HTR-8/SVneo (cell line): ENCODE measurements at regions not wholly inside any gene's neighbourhood (a gene's known extent, or its start where the extent isn't known, plus 50 kb on each side); places are given as distances from the start of the nearest gene placed in this dataset.

ENCODE experiments used
- DNase-seq: peaks from one replicate; pipeline ENCODE4 v3.0.0; 2011; ENCODE audit warnings: low spot score, mixed read lengths; ENCODE audit not compliant: insufficient read length
- FAIRE-seq: peaks from 2 replicates; lab custom pipeline; 2011; peaks lifted over from hg19 to GRCh38; lab: Jason Lieb, UNC

- DNase-seq (no peak), FAIRE-seq (no peak)
Measured at GRCh38 chr10:59595593-59595992, 114.1 kb downstream of the SLC16A9 start.

DNA sequence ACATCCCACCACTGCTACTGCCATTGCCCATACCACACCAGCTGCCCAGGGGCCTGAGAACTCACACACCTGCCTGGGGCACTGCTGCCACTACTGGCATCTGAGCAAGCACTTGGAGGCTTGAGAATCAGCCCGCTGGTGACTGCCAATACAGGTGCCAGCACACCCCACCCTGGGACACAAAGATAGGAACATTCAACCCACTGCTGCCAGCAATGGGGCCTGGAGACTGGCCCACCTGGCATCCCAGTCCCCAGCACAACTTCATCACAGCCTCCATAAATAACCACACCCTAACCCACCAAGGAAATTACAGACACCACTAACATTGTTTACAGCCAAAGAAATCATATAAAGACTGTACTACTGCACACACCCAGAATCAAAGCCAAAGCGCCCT lies 115.9 kb downstream of the SLC16A9 start:
- DNase-seq (no peak), FAIRE-seq (no peak)

DNA sequence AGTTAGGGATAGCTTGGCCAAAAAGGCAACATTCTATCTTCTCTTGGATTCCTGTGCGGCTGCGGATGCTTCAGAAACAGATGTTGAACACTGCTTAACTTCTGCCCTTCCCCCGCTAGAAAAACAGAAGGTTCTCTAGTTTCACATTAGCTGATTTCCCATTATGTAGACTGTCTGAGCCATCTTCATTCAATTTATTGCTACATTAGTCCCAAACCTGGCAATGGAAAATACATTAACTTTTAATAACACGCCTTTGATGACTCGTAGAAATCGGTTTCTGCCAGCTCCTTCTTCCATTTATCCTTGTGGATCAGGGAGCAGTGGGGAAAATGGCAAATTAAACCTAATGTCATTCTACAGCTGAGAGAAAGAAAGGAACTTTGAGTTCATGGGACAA lies 119.9 kb downstream of the SLC16A9 start:
- FAIRE-seq (no peak), DNase-seq (no peak)

- DNase-seq (no peak), FAIRE-seq (no peak)
Measured at GRCh38 chr10:59588791-59589190, 120.9 kb downstream of the SLC16A9 start.

DNA sequence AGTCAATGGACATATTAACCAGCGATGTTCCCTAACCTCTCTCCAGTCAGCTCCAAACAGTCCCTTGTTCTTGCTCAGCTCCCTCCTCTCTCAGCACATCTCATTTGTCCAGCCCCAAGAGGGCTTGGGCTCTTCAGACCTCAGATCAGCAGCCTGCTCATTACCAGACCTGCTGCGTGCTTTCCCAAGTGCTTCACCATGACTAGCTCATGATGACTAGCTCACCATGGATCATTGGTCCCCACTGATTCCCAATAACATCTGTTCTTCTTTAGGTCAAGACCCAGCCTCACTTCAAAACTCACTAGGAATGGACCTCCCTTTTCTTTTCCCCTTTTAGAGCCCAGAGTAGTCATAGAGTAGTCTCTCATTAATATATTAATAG lies 121.9 kb downstream of the SLC16A9 start:
- no peak for FAIRE-seq
- DNase-seq, result no peak

GRCh38 chr10:59587083-59587755 lies 122.4 kb downstream of the SLC16A9 start:
- DNase-seq (no peak), FAIRE-seq (no peak)

- FAIRE-seq, result no peak
- DNase-seq, result no peak
Measured at GRCh38 chr10:59586407-59586891, 123.2 kb downstream of the SLC16A9 start.

- FAIRE-seq, result no peak
Measured at GRCh38 chr10:59585046-59585700, 124.5 kb downstream of the SLC16A9 start.

DNA sequence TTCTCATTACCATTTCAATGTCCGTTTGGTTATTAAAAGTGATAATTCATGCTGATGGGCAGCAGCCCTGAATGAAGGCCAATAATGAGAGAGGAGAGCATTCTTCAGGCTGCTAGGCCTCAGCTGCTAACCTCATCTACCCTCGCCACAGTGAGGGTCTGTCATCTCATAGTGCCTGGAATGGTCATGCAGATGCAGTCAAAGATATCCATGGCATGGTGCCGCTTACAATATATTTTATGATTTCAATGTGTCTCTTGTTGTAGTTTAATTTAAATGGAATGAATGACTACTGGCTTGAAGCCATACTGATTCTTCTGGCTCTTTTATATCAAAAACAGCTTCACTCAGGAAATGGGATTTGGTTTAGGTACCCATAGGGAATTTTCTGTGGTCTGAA lies 126.9 kb downstream of the SLC16A9 start:
- no peak for FAIRE-seq
- DNase-seq, result no peak

More at GRCh38 chr10:59585046-59585700, 124.5 kb downstream of the SLC16A9 start:
- no peak for DNase-seq

- no peak for FAIRE-seq
- DNase-seq, result no peak
Measured at GRCh38 chr10:59582058-59582457, 127.6 kb downstream of the SLC16A9 start.

DNA sequence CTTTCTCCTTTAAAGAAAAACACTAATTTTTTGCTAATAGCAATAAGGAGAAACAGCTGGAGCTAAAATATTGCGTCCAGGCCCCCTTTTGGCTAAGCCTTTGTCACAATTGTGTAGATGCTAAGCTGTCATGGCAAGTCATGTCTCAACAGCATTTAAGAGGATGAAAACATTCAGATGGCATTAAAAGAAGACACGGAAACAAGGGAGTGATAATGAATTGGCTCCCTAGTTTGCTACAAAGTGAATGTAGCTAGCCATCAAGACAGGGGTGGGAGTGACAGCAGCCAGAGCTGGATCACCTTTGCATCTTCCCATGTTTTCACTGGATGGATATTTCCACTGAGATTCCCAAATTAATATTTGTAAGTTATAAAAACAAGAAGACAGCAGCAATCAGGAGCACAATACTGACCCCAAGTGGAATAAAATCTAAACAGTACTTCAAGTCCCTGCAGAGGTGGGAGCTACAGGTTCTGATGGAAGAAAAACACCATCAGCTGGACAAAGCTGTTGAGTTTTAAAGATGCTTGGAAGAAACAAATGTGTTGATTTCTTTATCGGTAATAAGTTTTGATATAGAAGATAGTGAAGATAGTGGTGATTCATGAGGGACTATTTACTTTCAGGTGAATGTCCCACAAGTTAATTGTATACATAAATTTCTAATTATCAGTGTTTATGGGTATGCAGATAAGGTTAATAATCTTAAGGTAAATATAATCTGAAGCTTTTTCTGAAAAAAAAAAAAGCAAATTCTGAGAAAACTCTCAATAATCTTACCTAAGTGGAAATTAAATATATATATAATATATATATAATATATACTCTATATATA lies 129.4 kb downstream of the SLC16A9 start:
- FAIRE-seq (no peak), DNase-seq (peak; percentile 7)

- no peak for FAIRE-seq
- no peak for DNase-seq
Measured at GRCh38 chr10:59578741-59579140, 130.9 kb downstream of the SLC16A9 start.

- DNase-seq (no peak), FAIRE-seq (no peak)
Measured at GRCh38 chr10:59577984-59578383, 131.7 kb downstream of the SLC16A9 start.

DNA sequence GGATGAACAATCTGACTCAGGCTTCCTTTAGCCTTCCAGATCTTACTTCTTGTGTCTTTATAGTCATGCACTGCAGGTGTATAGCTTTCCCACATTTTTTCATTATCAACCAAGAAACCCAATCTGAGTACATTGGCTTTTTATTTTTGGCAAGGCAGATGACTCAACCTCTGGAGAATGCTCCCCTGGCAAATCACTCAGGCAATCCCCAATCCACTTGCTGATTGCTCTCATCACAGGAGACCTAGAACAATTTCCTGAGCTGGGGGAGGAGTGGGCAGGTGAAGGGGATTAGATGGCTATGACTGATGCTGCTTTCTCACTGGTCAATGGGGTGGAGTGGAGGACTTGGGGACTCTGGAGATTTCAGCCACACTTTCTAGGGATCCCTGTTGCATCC lies 134.4 kb downstream of the SLC16A9 start:
- FAIRE-seq (no peak), DNase-seq (no peak)

DNA sequence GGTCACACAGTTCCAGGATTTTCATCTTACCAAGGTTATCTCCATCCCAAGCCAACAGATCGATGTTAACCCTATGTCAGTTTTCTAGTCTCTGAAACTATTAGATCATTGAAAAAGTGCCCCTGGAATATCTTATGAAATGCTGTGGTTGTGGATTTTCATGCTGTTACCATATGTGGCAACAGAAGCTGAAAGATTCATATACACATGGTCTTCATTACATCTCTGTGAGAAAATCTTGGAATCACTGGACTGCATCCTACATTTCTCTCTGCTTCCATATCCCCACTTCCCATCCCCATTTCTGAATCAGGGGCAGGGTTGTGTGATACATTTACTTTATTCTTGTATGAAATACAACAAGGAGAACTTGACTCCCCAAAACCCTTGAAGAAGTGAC lies 146.1 kb downstream of the SLC16A9 start:
- no peak for FAIRE-seq
- DNase-seq, result no peak

DNA sequence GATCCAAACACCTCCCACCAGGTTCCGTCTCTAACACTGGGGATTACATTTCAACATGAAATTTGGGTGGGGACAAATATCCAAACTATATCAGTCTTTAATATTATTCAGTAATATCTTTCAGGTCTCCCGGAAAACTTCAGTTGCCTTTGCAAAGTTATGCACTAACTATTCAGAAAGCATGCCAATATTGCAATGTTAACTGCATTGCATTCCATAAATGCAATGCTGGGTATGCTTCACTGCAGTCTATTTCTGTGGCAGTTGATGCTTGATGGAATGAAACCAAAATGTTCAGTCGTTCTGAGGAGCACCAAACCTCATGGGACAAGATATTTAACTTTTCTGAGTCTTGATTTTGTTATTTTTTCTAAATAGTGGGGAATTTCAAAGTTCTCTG lies 147.5 kb downstream of the SLC16A9 start:
- FAIRE-seq (no peak), DNase-seq (no peak)

DNA sequence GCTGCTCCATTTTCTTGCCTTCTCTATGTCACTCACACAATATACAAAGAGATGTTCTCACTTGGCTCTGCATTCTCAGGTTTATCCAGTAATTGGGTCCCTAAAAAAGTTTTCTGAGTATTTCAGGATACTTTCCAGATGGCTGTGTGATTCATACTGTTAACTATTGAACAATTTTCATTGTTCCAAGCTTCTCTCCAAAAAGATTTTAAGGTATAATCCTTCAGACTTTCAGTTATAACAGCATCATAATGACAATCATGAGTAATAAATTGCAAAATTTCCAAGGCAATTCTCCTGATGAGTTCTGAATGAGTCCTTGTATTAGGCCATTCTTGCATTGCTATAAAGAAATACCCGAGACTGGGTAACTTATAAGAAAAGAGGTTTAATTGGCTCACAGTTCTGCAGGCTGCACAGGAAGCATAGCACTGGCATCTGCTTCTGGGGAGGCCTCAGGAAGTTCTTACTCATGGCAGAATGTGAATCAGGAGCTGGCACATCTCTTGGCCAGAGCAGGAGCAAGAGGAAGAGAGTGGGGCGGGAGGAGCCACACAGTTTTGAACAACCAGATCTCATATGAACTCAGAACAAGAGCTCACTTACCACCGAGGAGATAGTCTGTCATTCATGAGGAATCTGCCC lies 148.1 kb downstream of the SLC16A9 start:
- DNase-seq (no peak), FAIRE-seq (no peak)

GRCh38 chr10:59560990-59561389 lies 148.7 kb downstream of the SLC16A9 start:
- DNase-seq, result no peak

GRCh38 chr10:59560161-59560560 lies 149.5 kb downstream of the SLC16A9 start:
- no peak for DNase-seq
- no peak for FAIRE-seq

More at GRCh38 chr10:59560990-59561389, 148.7 kb downstream of the SLC16A9 start:
- FAIRE-seq, result no peak

DNA sequence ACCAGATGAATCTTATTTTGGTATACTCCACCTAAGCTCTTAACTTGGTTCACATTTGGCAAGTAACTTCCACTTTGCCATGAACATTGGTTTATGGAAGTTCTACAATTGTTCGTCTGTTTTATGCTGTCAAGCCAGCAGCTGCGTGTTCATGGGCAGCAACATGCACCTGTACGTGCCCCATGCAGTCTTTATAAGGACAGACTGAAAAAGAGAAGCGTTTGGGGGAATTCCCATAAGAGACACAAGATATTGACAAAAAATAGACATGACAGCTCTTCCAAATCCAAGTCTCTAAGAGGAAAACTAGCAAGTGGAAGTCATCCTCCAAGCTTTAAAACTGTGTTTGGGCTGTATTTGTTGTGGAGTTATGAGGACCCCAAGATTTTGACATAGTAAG lies 151.6 kb downstream of the SLC16A9 start:
- FAIRE-seq, result no peak

More for the DNA sequence above, 151.6 kb downstream of the SLC16A9 start:
- no peak for DNase-seq
